Mucosa of rectum (tissue), 2 donors: ENCODE measurements at regions not wholly inside any gene's neighbourhood (a gene's known extent, or its start where the extent isn't known, plus 50 kb on each side); places are given as distances from the start of the nearest gene placed in this dataset.

Experiments
- H3K27ac ChIP-seq, 2 donors: one replicate each; pipeline ENCODE4 v1.7.0; 2013; ENCODE audit warnings: inconsistent platforms in 2 of 2, low read depth in 2 of 2, low read length in 2 of 2
- H3K27me3 ChIP-seq, 2 donors: one replicate each; pipeline ENCODE4 v1.7.0; 2013; ENCODE audit warnings: low read length in 2 of 2; ENCODE audit not compliant: control insufficient read depth in 2 of 2, insufficient read depth in 2 of 2
- H3K36me3 ChIP-seq, 2 donors: one replicate each; pipeline ENCODE4 v1.7.0; 2013; ENCODE audit warnings: low read length in 2 of 2; ENCODE audit not compliant: control insufficient read depth in 2 of 2, insufficient read depth in 2 of 2
- H3K4me1 ChIP-seq, 2 donors: one replicate each; pipeline ENCODE4 v1.7.0; 2013; ENCODE audit warnings: low read length in 2 of 2, mild to moderate bottlenecking in 1 of 2; ENCODE audit not compliant: control insufficient read depth in 2 of 2, insufficient read depth in 2 of 2
- H3K4me3 ChIP-seq, 2 donors: one replicate each; pipeline ENCODE4 v1.7.0; 2013; ENCODE audit warnings: low read length in 2 of 2
- H3K9ac ChIP-seq, 2 donors: one replicate each; pipeline ENCODE4 v1.7.0; 2013; ENCODE audit warnings: low read length in 2 of 2, low read depth in 1 of 2, mild to moderate bottlenecking in 1 of 2
- H3K9me3 ChIP-seq, 2 donors: one replicate each; pipeline ENCODE4 v1.7.0; 2013; ENCODE audit warnings: low read length in 2 of 2; ENCODE audit not compliant: control insufficient read depth in 2 of 2
- donor health status: healthy.
- donor health status: Normal muscosa, but diverticular disease.

- H3K9me3 ChIP-seq, result no peaks in the 10 kb centered on the region
- H3K27ac ChIP-seq, result no peak overlapping the region
- H3K9ac ChIP-seq, result no peak overlapping the region
- H3K4me1 ChIP-seq, result no peaks in the 10 kb centered on the region
- no peaks in the 10 kb centered on the region for H3K27me3 ChIP-seq
- no peaks in the 10 kb centered on the region for H3K36me3 ChIP-seq
- no peak overlapping the region for H3K4me3 ChIP-seq
Observed at GRCh38 chr6:51432481-51432880, 613.8 kb downstream of the TFAP2B start.

- H3K4me3 ChIP-seq, result no peak overlapping the region
- no peak overlapping the region for H3K9ac ChIP-seq
- H3K27ac ChIP-seq, result no peak overlapping the region
- H3K36me3 ChIP-seq, result no peaks in the 10 kb centered on the region
- no peaks in the 10 kb centered on the region for H3K27me3 ChIP-seq
- H3K9me3 ChIP-seq, result no peaks in the 10 kb centered on the region
- H3K4me1 ChIP-seq, result no peaks in the 10 kb centered on the region
Observed at GRCh38 chr6:51450248-51450957, 631.7 kb downstream of the TFAP2B start.

GRCh38 chr6:51450958-51451357 lies 632.3 kb downstream of the TFAP2B start:
- Histone ChIP-seq H3K27ac (no peak overlapping the region), H3K4me1 (no peaks in the 10 kb centered on the region), H3K27me3 (no peaks in the 10 kb centered on the region), H3K4me3 (no peak overlapping the region), H3K9ac (no peak overlapping the region), H3K9me3 (no peaks in the 10 kb centered on the region), H3K36me3 (no peaks in the 10 kb centered on the region)

GRCh38 chr6:51456282-51456681 lies 631.1 kb downstream of the PKHD1 start:
- no peak overlapping the region for H3K4me3 ChIP-seq
- no peaks in the 10 kb centered on the region for H3K4me1 ChIP-seq

GRCh38 chr6:51459958-51460357 lies 627.5 kb downstream of the PKHD1 start:
- Histone ChIP-seq H3K27ac (no peak overlapping the region), H3K9ac (no peak overlapping the region), H3K27me3 (no peaks in the 10 kb centered on the region), H3K36me3 (no peaks in the 10 kb centered on the region), H3K4me1 (no peaks in the 10 kb centered on the region), H3K4me3 (no peak overlapping the region), H3K9me3 (no peaks in the 10 kb centered on the region)

More at GRCh38 chr6:51456282-51456681, 631.1 kb downstream of the PKHD1 start:
- no peak overlapping the region for H3K27ac ChIP-seq
- no peaks in the 10 kb centered on the region for H3K27me3 ChIP-seq
- no peaks in the 10 kb centered on the region for H3K9me3 ChIP-seq
- H3K9ac ChIP-seq, result no peak overlapping the region
- no peaks in the 10 kb centered on the region for H3K36me3 ChIP-seq

GRCh38 chr6:51462896-51463295 lies 624.5 kb downstream of the PKHD1 start:
- Histone ChIP-seq H3K4me1 (no peaks in the 10 kb centered on the region), H3K27me3 (no peaks in the 10 kb centered on the region), H3K9ac (no peak overlapping the region), H3K4me3 (no peak overlapping the region), H3K9me3 (no peaks in the 10 kb centered on the region), H3K36me3 (no peaks in the 10 kb centered on the region), H3K27ac (no peak overlapping the region)

GRCh38 chr6:51463321-51463720 lies 624.1 kb downstream of the PKHD1 start:
- no peak overlapping the region for H3K27ac ChIP-seq
- no peaks in the 10 kb centered on the region for H3K9me3 ChIP-seq
- no peaks in the 10 kb centered on the region for H3K36me3 ChIP-seq
- H3K4me3 ChIP-seq, result no peak overlapping the region
- no peaks in the 10 kb centered on the region for H3K4me1 ChIP-seq
- H3K9ac ChIP-seq, result no peak overlapping the region
- H3K27me3 ChIP-seq, result no peaks in the 10 kb centered on the region

GRCh38 chr6:51464956-51465355 lies 622.5 kb downstream of the PKHD1 start:
- no peaks in the 10 kb centered on the region for H3K36me3 ChIP-seq
- no peaks in the 10 kb centered on the region for H3K9me3 ChIP-seq
- H3K9ac ChIP-seq, result no peak overlapping the region
- no peak overlapping the region for H3K4me3 ChIP-seq
- no peaks in the 10 kb centered on the region for H3K27me3 ChIP-seq
- H3K4me1 ChIP-seq, result no peaks in the 10 kb centered on the region
- H3K27ac ChIP-seq, result no peak overlapping the region

GRCh38 chr6:51466427-51466826 lies 621.0 kb downstream of the PKHD1 start:
- Histone ChIP-seq H3K36me3 (no peaks in the 10 kb centered on the region), H3K4me1 (no peaks in the 10 kb centered on the region), H3K4me3 (no peak overlapping the region)

GRCh38 chr6:51467231-51467952 lies 620.0 kb downstream of the PKHD1 start:
- no peak overlapping the region for H3K27ac ChIP-seq
- H3K4me1 ChIP-seq, result no peaks in the 10 kb centered on the region
- no peaks in the 10 kb centered on the region for H3K27me3 ChIP-seq
- H3K9ac ChIP-seq, result no peak overlapping the region
- no peak overlapping the region for H3K4me3 ChIP-seq
- no peaks in the 10 kb centered on the region for H3K36me3 ChIP-seq
- no peaks in the 10 kb centered on the region for H3K9me3 ChIP-seq

More at GRCh38 chr6:51466427-51466826, 621.0 kb downstream of the PKHD1 start:
- Histone ChIP-seq H3K27ac (no peak overlapping the region), H3K9me3 (no peaks in the 10 kb centered on the region), H3K27me3 (no peaks in the 10 kb centered on the region), H3K9ac (no peak overlapping the region)
